ENCODE measurements at regions not wholly inside any gene's neighbourhood (a gene's known extent, or its start where the extent isn't known, plus 50 kb on each side); places are given as distances from the start of the nearest gene placed in this dataset.
"Not testable (repeated sequence)": the region's sequence is repeated elsewhere in the genome, so short reads cannot be mapped to it uniquely, and the experiment has no call there.

DNA sequence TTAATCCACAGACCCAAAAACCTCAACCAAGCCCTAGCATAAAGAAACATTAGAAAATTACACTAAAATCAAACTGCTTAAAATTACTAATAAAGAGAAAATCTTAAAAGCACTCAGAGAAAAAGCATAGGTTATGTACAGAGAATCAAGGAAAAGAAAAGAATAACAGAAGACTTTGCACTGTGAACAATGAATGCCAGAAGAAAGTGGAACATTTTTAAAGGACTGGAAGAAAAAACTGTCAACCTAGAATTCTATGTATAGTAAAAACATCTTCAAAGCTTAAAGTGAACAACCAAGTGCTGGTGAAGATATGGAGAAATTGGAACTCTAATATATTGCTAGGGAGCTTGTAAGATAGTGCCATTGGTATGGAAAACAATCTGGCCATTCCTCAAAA, 82.7 kb upstream of the SLC6A11 start:
- H3K9ac ChIP-seq (ENCODE audit: low read length in 2 of 2): no peak overlapping the region
- H3K36me3 ChIP-seq (ENCODE audit: control insufficient read depth in 2 of 2, insufficient read depth in 2 of 2, low read length in 2 of 2): no peaks in the 10 kb centered on the region
- no peak overlapping the region for H3K4me3 ChIP-seq (ENCODE audit: low read length in 2 of 2)
- H3K9me3 ChIP-seq (ENCODE audit: control insufficient read depth in 2 of 2, low read length in 2 of 2): peaks cover 4 to 6% of the 10 kb centered on the region in 2 donors
- H3K27ac ChIP-seq (ENCODE audit: low read length): no peak overlapping the region
- peaks cover 11 to 16% of the 10 kb centered on the region in 2 donors for H3K27me3 ChIP-seq (ENCODE audit: control insufficient read depth in 1 of 2, insufficient read depth in 2 of 2, low read length in 2 of 2)
- H3K4me1 ChIP-seq (ENCODE audit: control insufficient read depth, insufficient read depth, low read length): no peaks in the 10 kb centered on the region

DNA sequence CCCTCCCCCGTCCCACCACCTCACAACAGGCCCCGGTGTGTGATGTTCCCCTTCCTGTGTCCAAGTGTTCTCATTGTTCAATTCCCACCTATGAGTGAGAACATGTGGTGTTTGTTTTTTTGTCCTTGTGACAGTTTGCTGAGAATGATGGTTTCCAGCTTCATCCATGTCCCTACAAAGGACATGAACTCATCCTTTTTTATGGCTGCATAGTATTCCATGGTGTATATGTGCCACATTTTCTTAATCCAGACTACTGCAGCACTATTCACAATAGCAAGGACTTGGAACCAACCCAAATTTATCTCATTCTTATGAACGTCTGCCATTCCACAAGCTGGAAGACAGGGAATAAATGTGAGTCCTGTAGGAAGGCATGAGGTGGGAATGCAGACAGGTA, 79.6 kb upstream of the SLC6A11 start:
- not testable (repeated sequence) for H3K9me3 ChIP-seq (ENCODE audit: control insufficient read depth in 2 of 2, low read length in 2 of 2); H3K36me3 ChIP-seq (ENCODE audit: control insufficient read depth in 2 of 2, insufficient read depth in 2 of 2, low read length in 2 of 2); H3K4me3 ChIP-seq (ENCODE audit: low read length in 2 of 2); H3K27ac ChIP-seq (ENCODE audit: low read length); H3K9ac ChIP-seq (ENCODE audit: low read length in 2 of 2); H3K4me1 ChIP-seq (ENCODE audit: control insufficient read depth, insufficient read depth, low read length)
- peaks cover 14 to 26% of the 10 kb centered on the region in 2 donors for H3K27me3 ChIP-seq (ENCODE audit: control insufficient read depth in 1 of 2, insufficient read depth in 2 of 2, low read length in 2 of 2)

DNA sequence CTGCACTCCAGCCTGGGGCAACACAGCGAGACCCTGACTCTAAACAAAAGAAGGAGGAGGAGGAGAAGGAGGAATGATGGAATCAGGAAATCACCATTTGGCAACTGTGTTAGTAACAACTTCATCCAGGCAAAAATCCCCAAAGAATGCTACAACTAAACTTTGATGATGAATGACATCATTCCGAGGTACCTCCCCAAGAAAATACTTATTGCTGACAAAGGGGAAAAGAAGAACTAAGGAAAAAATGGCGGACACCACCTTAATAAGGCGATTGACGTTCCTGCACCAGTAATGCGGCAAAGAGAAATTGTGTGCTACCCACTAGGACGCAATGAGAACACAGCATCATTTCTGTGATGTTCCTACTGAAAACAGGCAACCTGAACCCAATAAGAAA, 78.2 kb upstream of the SLC6A11 start:
- no peaks in the 10 kb centered on the region for H3K36me3 ChIP-seq (ENCODE audit: control insufficient read depth in 2 of 2, insufficient read depth in 2 of 2, low read length in 2 of 2)
- H3K27ac ChIP-seq (ENCODE audit: low read length): no peak overlapping the region
- H3K9ac ChIP-seq (ENCODE audit: low read length in 2 of 2): no peak overlapping the region
- H3K4me1 ChIP-seq (ENCODE audit: control insufficient read depth, insufficient read depth, low read length): peaks cover 4% of the 10 kb centered on the region
- peaks cover 14 to 27% of the 10 kb centered on the region in 2 donors for H3K27me3 ChIP-seq (ENCODE audit: control insufficient read depth in 1 of 2, insufficient read depth in 2 of 2, low read length in 2 of 2)
- H3K9me3 ChIP-seq (ENCODE audit: control insufficient read depth in 2 of 2, low read length in 2 of 2): peaks cover 4 to 6% of the 10 kb centered on the region in 2 donors
- H3K4me3 ChIP-seq (ENCODE audit: low read length in 2 of 2): no peak overlapping the region

DNA sequence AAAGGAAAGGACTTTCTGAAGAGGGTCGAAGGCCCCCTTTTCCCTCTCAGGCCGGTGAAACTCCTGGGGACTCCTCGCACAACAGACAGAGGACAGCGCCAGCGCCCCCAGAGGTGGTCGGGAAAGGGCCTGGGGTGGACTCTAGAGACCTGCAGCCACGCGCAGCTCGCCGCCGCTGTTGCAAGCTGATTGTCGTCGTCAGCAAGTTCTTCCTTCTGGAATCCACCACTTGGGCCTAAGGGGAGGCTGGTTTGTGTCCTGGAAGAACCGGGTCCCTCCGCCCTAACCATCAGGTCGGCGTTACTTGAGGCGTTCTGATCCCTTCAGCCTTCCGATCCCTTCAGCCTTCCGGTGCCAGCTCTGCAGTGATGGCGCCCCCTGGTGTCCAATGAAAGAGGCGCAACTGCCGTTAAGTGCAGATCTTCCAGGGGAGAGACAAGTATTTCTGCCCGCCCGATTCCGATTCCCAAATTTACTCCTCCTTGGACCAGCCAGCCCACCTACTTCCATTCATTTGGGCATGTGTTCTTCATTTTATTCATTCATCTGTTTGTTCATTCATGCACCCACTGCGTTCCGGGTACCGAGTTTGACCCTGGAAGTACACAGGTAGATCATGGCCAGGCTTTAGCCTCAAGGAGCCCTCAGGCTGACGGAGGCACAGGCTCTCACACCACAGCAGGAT, 77.2 kb upstream of the SLC6A11 start:
- Histone ChIP-seq H3K9ac (ENCODE audit: low read length in 2 of 2) (no peak overlapping the region), H3K27ac (ENCODE audit: low read length) (no peak overlapping the region), H3K4me3 (ENCODE audit: low read length in 2 of 2) (peak overlapping the region; percentile 31 to 61), H3K36me3 (ENCODE audit: control insufficient read depth in 2 of 2, insufficient read depth in 2 of 2, low read length in 2 of 2) (no peaks in the 10 kb centered on the region), H3K9me3 (ENCODE audit: control insufficient read depth in 2 of 2, low read length in 2 of 2) (peaks cover 4 to 6% of the 10 kb centered on the region in 2 donors), H3K4me1 (ENCODE audit: control insufficient read depth, insufficient read depth, low read length) (peaks cover 4% of the 10 kb centered on the region), H3K27me3 (ENCODE audit: control insufficient read depth in 1 of 2, insufficient read depth in 2 of 2, low read length in 2 of 2) (peaks cover 19 to 30% of the 10 kb centered on the region in 2 donors)

DNA sequence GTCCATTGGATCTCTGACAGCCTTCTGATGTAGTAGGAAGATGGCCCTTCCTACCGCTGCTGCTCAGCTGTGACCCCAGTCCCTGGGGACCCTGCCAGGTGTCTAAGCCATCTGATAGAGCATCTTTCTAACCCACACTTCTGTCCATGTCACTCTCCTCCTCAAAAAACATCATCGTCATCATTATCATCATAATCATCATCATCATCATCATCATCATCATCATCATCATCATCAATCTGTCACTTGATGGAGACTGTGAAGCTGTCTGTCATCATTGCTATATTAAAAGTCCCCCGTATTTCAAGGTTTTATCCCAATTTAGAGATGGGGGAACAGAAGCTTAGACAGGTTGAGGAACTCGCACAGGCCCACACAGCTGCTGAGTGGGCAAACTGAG, 75.1 kb upstream of the SLC6A11 start:
- Histone ChIP-seq H3K9ac (ENCODE audit: low read length in 2 of 2) (no peak overlapping the region), H3K36me3 (ENCODE audit: control insufficient read depth in 2 of 2, insufficient read depth in 2 of 2, low read length in 2 of 2) (no peaks in the 10 kb centered on the region), H3K4me3 (ENCODE audit: low read length in 2 of 2) (no peak overlapping the region), H3K4me1 (ENCODE audit: control insufficient read depth, insufficient read depth, low read length) (peaks cover 4% of the 10 kb centered on the region), H3K27me3 (ENCODE audit: control insufficient read depth in 1 of 2, insufficient read depth in 2 of 2, low read length in 2 of 2) (peaks cover 22 to 34% of the 10 kb centered on the region in 2 donors), H3K27ac (ENCODE audit: low read length) (no peak overlapping the region), H3K9me3 (ENCODE audit: control insufficient read depth in 2 of 2, low read length in 2 of 2) (peaks cover 0 to 4% of the 10 kb centered on the region in 2 donors)

DNA sequence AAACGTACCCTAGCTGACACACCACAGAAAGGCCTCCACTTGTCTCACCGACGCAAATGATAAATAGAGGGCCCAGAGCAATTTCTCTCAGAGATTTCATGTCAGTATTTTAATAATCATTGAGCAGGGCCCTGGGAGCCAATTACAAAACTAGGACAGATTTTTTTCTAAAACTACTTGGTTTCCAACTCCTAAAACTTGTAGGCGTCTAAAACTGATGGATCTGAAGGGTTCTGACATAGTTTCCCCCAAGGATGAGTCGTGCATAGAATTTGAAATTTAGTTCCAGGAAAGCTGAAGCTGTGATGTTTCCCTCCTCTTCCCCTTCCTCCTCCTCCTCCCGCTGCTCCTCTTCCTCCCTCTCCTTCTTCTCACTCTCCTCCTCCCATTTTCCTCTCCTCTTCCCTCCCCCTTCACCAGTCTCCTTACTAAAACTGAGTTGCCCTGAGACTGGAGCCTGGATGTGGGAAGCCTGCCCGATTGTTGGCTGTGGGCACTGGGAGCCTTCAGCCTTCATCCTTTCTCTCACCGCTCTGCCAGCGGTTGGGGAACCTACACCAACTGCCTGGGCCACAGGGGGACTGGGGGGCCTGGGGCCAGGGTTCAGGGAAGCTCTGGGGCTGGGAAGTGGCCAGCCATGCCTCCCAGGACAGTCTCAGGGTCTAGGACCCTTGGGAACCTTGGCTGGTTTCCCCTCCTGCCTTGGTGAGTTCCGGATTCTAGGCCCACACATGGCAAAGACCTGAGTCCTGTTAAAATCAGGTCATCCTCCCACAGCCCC, 73.9 kb upstream of the SLC6A11 start:
- H3K4me1 ChIP-seq (ENCODE audit: control insufficient read depth, insufficient read depth, low read length): peaks cover 4% of the 10 kb centered on the region

DNA sequence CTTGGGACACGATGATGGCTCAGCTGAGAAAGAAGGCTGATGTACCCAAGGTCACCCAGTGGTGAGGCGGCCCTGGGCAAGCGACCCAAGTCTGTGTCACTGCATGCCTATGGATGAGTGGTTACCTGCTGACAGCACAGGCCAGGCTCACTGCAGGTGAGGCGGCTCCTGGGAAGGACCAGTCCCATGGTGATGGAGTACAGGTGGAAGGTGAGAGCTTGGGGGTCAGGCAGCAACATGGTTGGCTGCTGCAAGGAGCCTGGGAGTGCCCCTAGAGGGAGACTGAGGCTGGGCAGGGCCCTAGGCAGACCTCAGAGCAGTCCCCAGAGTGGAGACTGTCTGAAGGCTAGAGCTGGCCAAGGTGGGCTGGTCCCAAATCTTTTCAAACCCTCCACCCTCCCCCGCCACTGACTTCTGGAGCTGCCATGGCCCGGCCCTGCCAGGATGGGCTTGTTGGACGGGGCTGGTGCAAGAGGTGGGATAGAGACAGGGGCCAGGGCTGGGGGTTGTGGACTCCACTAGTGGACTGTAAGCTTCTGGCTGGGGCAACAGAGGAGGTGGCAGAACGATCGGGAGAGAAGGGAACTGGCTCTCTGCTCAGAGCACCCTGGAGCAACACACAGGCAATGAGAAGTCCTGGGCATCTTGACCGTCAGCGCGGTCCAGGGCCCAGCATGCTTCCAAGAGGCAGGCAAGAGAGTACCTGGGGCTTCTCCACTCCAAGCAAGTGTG, 72.5 kb upstream of the SLC6A11 start:
- no peaks in the 10 kb centered on the region for H3K36me3 ChIP-seq (ENCODE audit: control insufficient read depth in 2 of 2, insufficient read depth in 2 of 2, low read length in 2 of 2)
- H3K9me3 ChIP-seq (ENCODE audit: control insufficient read depth in 2 of 2, low read length in 2 of 2): no peaks in the 10 kb centered on the region
- peaks cover 4% of the 10 kb centered on the region for H3K4me1 ChIP-seq (ENCODE audit: control insufficient read depth, insufficient read depth, low read length)
- H3K9ac ChIP-seq (ENCODE audit: low read length in 2 of 2): no peak overlapping the region
- no peak overlapping the region for H3K27ac ChIP-seq (ENCODE audit: low read length)
- H3K4me3 ChIP-seq (ENCODE audit: low read length in 2 of 2): no peak overlapping the region
- peaks cover 8 to 28% of the 10 kb centered on the region in 2 donors for H3K27me3 ChIP-seq (ENCODE audit: control insufficient read depth in 1 of 2, insufficient read depth in 2 of 2, low read length in 2 of 2)

More for the DNA sequence above, 73.9 kb upstream of the SLC6A11 start:
- Histone ChIP-seq H3K27ac (ENCODE audit: low read length) (no peak overlapping the region), H3K36me3 (ENCODE audit: control insufficient read depth in 2 of 2, insufficient read depth in 2 of 2, low read length in 2 of 2) (no peaks in the 10 kb centered on the region), H3K4me3 (ENCODE audit: low read length in 2 of 2) (no peak overlapping the region), H3K27me3 (ENCODE audit: control insufficient read depth in 1 of 2, insufficient read depth in 2 of 2, low read length in 2 of 2) (peaks cover 16 to 36% of the 10 kb centered on the region in 2 donors), H3K9ac (ENCODE audit: low read length in 2 of 2) (no peak overlapping the region), H3K9me3 (ENCODE audit: control insufficient read depth in 2 of 2, low read length in 2 of 2) (no peaks in the 10 kb centered on the region)

DNA sequence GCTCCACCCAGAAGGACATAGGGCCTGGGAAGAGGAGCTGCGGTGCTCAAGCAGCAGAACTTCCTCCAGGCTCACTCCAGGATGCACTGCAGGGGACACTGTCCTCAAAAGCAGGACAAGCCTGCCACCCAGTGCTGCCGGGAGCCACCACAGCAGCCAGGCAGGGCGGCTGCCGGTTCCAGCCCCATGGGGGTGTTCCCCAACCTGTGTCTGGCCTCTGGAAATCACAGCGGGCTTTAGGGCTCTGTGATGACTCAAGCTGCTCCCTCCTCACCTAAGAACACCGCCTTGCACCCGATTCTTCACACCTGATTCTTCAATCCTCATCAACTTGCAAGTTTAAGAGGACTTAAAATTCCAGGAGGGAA, 71.9 kb upstream of the SLC6A11 start:
- Histone ChIP-seq H3K9me3 (ENCODE audit: control insufficient read depth in 2 of 2, low read length in 2 of 2) (no peaks in the 10 kb centered on the region), H3K4me3 (ENCODE audit: low read length in 2 of 2) (no peak overlapping the region), H3K4me1 (ENCODE audit: control insufficient read depth, insufficient read depth, low read length) (peaks cover 1% of the 10 kb centered on the region), H3K27ac (ENCODE audit: low read length) (no peak overlapping the region), H3K9ac (ENCODE audit: low read length in 2 of 2) (no peak overlapping the region), H3K36me3 (ENCODE audit: control insufficient read depth in 2 of 2, insufficient read depth in 2 of 2, low read length in 2 of 2) (no peaks in the 10 kb centered on the region), H3K27me3 (ENCODE audit: control insufficient read depth in 1 of 2, insufficient read depth in 2 of 2, low read length in 2 of 2) (peaks cover 8 to 23% of the 10 kb centered on the region in 2 donors)

DNA sequence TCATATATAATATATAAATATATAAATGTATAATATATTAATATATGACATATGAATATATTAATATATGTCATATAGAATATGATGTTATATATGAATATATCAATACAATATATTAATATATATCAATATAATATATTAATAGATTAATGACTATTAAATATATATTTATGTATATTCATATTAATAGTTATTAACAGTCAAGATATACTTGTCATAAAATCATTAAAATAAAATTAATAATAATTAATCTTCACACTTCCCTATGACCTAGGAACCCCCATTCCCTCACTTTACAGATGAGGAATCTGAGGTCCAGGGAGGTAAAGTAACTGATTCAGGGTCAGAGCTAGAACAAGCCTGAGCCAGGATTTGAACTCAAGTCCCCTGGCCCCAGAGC, 70.6 kb upstream of the SLC6A11 start:
- no peak overlapping the region for H3K27ac ChIP-seq (ENCODE audit: low read length)
- H3K9me3 ChIP-seq (ENCODE audit: control insufficient read depth in 2 of 2, low read length in 2 of 2): no peaks in the 10 kb centered on the region
- H3K4me1 ChIP-seq (ENCODE audit: control insufficient read depth, insufficient read depth, low read length): no peaks in the 10 kb centered on the region
- H3K36me3 ChIP-seq (ENCODE audit: control insufficient read depth in 2 of 2, insufficient read depth in 2 of 2, low read length in 2 of 2): no peaks in the 10 kb centered on the region
- peaks cover 8 to 17% of the 10 kb centered on the region in 2 donors for H3K27me3 ChIP-seq (ENCODE audit: control insufficient read depth in 1 of 2, insufficient read depth in 2 of 2, low read length in 2 of 2)
- no peak overlapping the region for H3K9ac ChIP-seq (ENCODE audit: low read length in 2 of 2)
- H3K4me3 ChIP-seq (ENCODE audit: low read length in 2 of 2): no peak overlapping the region

DNA sequence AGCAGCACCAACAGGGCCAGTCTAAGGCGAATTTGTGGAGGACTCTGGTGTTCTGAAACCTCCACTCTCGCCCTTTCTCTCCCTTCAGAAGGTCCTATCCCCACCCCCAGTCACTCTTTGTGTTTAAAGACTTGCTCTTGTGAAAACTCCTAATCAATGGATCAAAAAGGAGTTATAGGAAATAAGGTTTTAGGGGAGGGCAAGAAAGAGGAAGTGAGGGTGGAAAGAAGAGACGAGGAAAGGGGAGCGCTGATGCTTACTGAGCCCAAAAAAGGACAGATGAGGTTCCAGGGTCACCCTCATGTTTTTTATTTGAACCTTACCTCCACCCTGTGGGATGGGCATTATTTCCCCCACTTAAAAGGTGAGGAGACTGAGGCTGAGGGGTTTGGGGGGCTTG, 70.0 kb upstream of the SLC6A11 start:
- Histone ChIP-seq H3K4me1 (ENCODE audit: control insufficient read depth, insufficient read depth, low read length) (no peaks in the 10 kb centered on the region), H3K9me3 (ENCODE audit: control insufficient read depth in 2 of 2, low read length in 2 of 2) (no peaks in the 10 kb centered on the region), H3K27me3 (ENCODE audit: control insufficient read depth in 1 of 2, insufficient read depth in 2 of 2, low read length in 2 of 2) (peaks cover 8 to 21% of the 10 kb centered on the region in 2 donors), H3K36me3 (ENCODE audit: control insufficient read depth in 2 of 2, insufficient read depth in 2 of 2, low read length in 2 of 2) (no peaks in the 10 kb centered on the region), H3K27ac (ENCODE audit: low read length) (no peak overlapping the region), H3K4me3 (ENCODE audit: low read length in 2 of 2) (no peak overlapping the region), H3K9ac (ENCODE audit: low read length in 2 of 2) (no peak overlapping the region)

Data from stomach smooth muscle (tissue), 2 donors.